NCI-H1436 (cell line): ENCODE measurements at regions not wholly inside any gene's neighbourhood (a gene's known extent, or its start where the extent isn't known, plus 50 kb on each side); places are given as distances from the start of the nearest gene placed in this dataset.
"Not testable (repeated sequence)": the region's sequence is repeated elsewhere in the genome, so short reads cannot be mapped to it uniquely, and the experiment has no call there.

Experiments used
- DNase-seq: peaks from one replicate; lab custom pipeline; 2025; lab: John Stamatoyannopoulos, UW

DNA sequence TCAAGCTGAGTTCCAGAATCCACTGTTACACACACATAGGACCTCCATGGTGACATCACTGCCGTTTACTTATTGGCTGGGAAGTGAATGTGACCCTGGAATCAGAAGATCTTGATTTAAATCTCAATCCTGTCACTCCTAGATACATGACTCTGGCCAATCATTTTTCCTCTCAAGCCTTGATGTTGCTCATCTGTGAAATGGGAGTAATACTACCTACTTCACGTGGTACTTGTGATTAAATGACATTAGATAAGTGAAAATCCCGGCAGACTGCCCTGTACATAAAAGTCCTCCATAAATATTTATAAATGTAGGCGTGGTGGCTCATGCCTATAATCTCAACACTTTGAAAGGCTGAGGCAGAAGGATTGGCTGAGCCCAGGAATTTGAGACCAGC is 88.0 kb upstream of the SVIL start:
- no peak for DNase-seq

DNA sequence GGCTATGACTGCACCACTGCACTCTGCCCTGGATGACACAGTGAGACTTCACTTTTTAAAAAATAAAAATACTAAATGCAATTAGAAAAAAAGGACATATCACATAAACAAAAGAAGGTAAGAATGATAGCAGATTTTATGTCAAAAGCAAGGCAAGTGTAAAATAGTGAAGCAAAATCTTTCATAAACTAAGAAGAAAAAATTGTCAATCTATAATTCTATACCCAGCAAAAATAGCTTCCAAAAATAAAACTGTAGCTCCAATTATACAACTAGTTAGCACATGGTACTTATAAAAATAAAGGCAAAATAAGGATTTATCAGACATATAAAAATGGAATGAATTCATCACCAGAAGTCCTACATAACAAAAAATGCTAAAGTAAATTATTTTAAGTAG is 85.4 kb upstream of the SVIL start:
- DNase-seq = no peak

- DNase-seq = no peak
Measured at GRCh38 chr10:29719281-29719675, 84.5 kb upstream of the SVIL start.

GRCh38 chr10:29715296-29715695 is 80.5 kb upstream of the SVIL start:
- no peak for DNase-seq

DNA sequence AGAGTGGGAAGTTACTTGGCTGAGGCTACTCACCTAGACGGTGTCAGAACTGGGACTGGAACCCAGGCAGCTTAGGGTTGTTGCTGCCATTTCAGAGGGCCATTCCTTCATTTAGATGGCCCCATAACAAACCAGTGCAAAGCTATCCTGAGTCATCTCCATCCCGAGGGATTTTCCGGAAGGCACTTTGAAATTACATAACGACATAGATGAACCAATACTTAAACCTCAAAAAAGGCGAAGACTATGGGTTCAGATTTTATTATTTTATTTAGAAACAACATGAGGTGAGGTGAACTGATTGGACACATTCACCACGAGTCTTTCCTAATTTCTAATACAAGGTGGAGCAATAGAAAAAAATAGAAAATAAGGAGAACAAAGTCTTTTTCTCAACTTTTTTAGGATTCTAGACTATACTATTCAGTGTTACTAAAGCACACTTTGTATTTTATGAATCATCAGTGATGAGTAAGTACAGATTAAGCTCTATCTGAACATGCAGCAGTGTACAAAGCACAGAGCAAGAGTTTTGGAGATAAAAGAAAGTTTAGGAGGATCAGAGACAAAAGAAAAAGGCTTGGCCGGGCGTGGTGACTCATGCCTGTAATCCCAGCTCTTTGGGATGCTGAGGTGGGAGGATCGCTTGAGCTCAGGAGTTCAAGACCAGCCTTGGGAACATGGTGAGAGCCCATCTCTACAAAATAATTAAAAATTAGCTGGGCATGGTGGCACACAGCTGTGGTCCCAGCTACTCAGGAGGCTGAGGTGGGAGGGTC is 79.5 kb upstream of the SVIL start:
- no peak for DNase-seq

- DNase-seq = no peak
Measured at GRCh38 chr10:29713450-29713849, 78.7 kb upstream of the SVIL start.

DNA sequence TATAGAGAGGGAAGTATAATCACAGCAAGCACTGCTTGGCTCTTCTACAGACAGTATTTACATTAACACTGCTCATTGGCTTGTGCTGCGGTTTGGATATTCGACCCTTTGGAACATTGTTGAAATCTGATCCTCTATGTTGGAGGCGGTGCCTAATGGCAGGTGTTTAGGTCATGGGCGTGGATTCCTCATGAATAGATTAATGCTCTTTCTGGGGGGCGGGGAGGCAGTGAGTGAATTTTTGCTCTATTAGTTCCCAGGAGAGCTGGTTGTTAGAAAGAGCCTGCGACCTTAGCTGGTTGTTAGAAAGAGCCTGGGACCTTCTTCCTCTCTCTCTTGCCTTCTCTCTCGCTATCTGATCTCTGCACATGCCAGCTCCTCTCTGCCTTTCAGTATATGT is 77.3 kb upstream of the SVIL start:
- DNase-seq = peak; percentile 84

DNA sequence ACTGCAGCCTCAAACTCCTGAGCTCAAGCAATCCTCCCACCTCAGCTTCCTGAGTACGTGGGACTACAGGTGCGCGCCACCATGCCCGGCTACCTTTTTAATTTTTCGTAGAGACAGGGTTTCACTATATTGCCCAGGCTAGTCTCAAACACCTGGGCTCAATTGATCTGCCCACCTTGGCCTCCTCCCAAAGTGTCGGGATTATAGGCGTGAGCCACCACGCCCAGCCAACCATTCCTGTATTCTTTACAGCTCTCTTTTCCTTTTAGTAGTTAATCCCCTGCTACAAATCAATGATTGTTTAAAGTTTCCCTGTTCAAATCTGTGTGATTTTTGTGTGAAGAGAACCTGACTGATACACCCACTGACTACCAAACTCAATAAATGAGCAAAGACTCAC is 75.4 kb upstream of the SVIL start:
- DNase-seq = no peak

DNA sequence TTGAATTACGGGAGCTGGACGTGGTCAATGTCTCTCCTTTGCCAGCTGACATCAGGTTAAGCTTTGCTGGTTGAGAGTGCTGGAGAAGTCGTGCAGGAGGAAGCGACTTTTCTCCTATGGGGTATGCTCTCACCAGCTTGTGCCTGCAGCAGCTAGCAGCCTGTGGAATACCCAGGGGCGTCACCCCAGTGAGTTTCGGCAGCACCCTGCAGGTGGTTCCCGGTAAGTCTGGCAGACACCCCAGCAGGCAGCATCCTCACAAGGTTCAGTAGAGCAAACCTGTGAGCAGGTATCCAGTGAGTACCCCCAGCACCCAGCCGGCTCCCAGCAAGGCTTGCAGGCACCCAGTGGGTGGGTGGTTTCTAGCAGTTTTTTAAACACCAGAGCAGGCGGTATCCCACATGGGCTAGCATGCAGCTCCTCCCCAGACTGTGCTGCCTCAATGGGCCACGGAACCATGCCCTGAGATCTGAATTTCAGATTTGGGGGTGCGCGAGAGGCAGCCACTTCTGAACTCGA is 74.8 kb upstream of the SVIL start:
- DNase-seq = no peak

GRCh38 chr10:29703271-29703670 is 68.5 kb upstream of the SVIL start:
- DNase-seq = peak; percentile 49

DNA sequence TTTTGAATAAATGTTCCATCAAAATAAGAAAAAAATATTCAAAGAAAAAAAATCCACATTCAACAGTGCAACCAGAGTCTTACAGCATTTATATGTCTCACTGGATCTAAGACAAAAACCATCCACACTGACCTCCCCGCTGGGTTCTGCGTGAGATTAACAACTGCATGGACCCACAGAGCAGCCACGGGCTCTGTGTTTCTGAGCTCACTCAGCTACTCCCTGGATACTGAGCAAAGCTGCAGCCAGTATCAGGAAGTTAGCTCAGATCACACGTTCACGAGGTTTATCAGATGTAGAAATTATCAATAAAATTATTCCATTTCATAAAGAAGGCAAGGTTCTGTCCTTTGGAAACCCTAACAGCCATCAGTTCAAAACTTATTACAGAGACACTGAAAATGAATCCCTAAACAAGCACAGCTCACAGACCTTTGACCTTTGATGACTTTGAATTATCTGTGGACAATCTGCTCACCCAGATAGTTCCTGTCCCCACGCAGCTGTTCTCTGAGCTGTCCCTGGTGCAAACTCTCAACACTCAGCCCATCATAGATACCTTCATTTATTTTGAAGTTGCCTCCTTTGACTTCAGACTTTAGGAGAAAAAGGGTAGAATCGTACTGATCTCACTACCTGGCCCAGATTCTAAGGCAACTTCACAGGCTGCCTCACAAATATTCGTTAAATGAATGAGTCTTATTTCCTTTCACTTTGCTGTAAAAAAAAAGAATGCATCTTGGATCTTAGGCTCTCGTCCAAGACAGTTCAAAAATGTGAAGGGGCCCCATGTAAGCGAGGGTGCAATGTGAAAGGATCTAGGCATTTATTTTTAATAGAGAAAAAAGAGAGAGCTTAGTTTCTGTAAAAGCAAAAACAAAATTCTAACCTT is 67.7 kb upstream of the SVIL start:
- no peak for DNase-seq

DNA sequence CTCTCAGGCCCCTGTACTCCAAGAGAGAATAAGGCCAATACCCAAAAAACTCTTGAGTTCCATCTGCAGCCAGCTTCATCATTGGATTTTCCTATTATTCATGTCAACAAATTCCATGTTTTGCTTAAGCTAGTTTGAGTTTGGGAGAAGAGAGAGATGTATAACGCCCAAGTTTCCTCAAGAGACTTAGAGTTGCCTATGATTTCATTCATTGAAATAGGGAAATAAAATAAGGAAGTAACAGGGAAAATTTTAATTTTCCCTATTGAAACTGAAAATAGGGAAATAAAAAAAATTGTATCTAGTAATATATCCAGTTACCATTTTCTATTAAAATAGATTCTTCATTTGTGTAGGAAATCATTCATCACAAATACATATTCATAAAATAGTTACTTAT is 66.5 kb upstream of the SVIL start:
- DNase-seq = no peak

- no peak for DNase-seq
Measured at GRCh38 chr10:29699621-29700020, 64.8 kb upstream of the SVIL start.

GRCh38 chr10:29698773-29699490 is 64.2 kb upstream of the SVIL start:
- no peak for DNase-seq

DNA sequence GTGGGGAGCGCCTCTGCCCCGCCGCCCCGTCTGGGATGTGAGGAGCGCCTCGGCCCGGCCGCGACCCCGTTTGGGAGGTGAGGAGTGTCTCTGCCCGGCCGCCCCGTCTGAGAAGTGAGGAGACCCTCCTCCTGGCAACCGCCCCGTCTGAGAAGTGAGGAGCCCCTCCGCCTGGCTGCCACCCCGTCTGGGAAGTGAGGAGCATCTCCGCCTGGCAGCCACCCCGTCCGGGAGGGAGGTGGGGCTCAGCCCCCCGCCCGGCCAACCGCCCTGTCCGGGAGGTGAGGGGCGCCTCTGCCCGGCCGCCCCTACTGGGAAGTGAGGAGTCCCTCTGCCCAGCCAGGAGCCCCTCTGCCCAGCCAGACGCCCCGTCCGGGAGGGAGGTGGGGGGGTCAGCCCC is 61.8 kb upstream of the SVIL start:
- DNase-seq = not testable (repeated sequence)

- DNase-seq = no peak
Measured at GRCh38 chr10:29694121-29694520, 59.4 kb upstream of the SVIL start.

DNA sequence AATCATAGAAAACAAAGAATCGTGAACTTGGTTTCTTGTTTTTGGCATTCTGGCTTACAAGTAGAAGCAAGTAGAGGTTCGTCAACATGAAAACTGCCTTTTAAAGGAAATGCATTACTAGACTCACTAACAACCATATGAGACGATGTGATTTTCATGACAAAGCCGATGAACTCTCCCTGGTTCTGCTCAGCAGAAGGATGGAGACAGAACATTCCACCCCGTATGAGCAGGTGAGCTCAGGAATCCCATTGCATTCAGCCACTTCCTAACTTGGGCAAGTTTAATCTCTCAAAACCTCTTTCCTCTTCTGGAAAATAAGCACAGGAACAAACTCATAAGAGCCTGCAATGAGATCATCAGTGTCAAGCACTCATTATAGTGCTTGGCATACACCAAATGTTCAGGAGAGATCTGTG is 57.4 kb upstream of the SVIL start:
- DNase-seq = no peak

GRCh38 chr10:29691564-29692072 is 56.8 kb upstream of the SVIL start:
- DNase-seq = no peak

- DNase-seq = no peak
Measured at GRCh38 chr10:29689001-29689400, 54.2 kb upstream of the SVIL start.

DNA sequence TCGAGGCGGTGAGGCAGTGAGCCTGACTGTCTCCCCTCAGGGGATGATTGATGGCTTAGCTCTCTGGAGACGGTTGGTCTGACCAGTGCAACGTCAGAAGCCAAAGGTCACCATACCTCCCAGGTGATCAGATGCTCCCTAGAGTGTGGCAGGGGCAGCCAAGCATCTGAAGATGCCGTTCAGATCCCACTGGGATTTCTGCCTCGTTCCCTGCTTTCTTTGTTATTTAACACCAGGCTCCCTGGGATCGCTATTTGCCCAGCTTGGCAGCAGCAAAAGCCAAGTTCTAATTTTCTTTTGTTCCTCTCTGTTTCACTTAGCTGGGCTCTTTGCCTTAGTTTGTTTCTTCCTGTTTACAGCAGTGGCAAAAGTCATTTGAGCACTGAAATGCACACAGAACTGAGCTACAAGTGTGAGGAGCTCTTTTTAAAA is 53.5 kb upstream of the SVIL start:
- DNase-seq = no peak

DNA sequence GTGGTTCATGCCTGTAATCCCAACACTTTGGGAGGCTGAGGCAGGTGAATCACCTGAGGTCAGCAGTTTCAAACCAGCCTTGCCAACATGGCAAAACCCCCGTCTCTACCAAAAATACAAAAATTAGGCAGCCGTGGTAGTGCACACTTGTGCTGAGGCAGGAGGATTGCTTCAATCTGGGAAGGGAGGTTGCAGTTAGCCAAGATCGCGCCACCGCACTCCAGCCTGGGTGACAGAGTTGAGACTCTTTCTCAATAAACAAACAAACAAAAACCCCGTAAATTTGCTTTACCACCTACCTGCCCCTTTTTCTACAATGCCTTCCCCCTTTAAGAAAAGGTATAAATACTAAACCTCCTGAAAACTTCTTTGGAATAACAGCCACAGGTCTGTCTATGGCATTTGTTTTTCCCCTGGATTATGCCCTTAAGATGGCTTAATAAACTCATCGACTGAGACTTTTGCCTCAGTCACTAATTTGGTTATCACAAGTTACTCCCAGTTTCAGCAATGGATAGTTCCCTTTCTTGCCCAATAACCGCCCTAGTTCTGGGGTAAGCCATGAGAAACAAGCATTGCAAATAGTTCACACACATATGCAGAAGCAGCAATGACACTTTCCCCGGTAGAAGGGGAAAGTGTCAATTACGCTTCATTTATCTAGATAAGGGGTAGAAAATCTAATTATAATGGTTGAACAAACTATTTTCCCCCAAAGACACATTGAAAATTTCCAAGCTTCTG is 52.8 kb upstream of the SVIL start:
- DNase-seq = no peak
